ENCODE measurements at regions not wholly inside any gene's neighbourhood (a gene's known extent, or its start where the extent isn't known, plus 50 kb on each side); places are given as distances from the start of the nearest gene placed in this dataset.

GRCh38 chr10:31709476-31709875 lies 219.2 kb downstream of the ARHGAP12 start:
- no peak for DNase-seq (ENCODE audit: low read depth)

- DNase-seq (ENCODE audit: low read depth): no peak
Measured at GRCh38 chr10:31709028-31709427, 219.6 kb downstream of the ARHGAP12 start.

GRCh38 chr10:31708474-31708873 lies 220.2 kb downstream of the ARHGAP12 start:
- DNase-seq (ENCODE audit: low read depth): no peak

GRCh38 chr10:31708046-31708445 lies 220.6 kb downstream of the ARHGAP12 start:
- no peak for DNase-seq (ENCODE audit: low read depth)

- DNase-seq (ENCODE audit: low read depth): peak; percentile 67
Measured at GRCh38 chr10:31707093-31708039, 221.3 kb downstream of the ARHGAP12 start.

- DNase-seq (ENCODE audit: low read depth): no peak
Measured at GRCh38 chr10:31706464-31707092, 222.1 kb downstream of the ARHGAP12 start.

- DNase-seq (ENCODE audit: low read depth): no peak
Measured at GRCh38 chr10:31705136-31705535, 223.5 kb downstream of the ARHGAP12 start.

- DNase-seq (ENCODE audit: low read depth): no peak
Measured at GRCh38 chr10:31704195-31704594, 224.4 kb downstream of the ARHGAP12 start.

GRCh38 chr10:31702954-31703353 lies 225.7 kb downstream of the ARHGAP12 start:
- DNase-seq (ENCODE audit: low read depth): no peak

- no peak for DNase-seq (ENCODE audit: low read depth)
Measured at GRCh38 chr10:31702005-31702404, 226.6 kb downstream of the ARHGAP12 start.

GRCh38 chr10:31701546-31701945 lies 227.1 kb downstream of the ARHGAP12 start:
- no peak for DNase-seq (ENCODE audit: low read depth)

GRCh38 chr10:31700181-31700611 lies 228.4 kb downstream of the ARHGAP12 start:
- no peak for DNase-seq (ENCODE audit: low read depth)

GRCh38 chr10:31698181-31698830 lies 230.3 kb downstream of the ARHGAP12 start:
- DNase-seq (ENCODE audit: low read depth): peak; percentile 87

- peak; percentile 88 for DNase-seq (ENCODE audit: low read depth)
Measured at GRCh38 chr10:31697271-31698180, 231.1 kb downstream of the ARHGAP12 start.

GRCh38 chr10:31694929-31695837 lies 233.4 kb downstream of the ARHGAP12 start:
- peak; percentile 23 for DNase-seq (ENCODE audit: low read depth)

- no peak for DNase-seq (ENCODE audit: low read depth)
Measured at GRCh38 chr10:31694126-31694685, 234.4 kb downstream of the ARHGAP12 start.

- DNase-seq (ENCODE audit: low read depth): no peak
Measured at GRCh38 chr10:31693491-31693890, 235.1 kb downstream of the ARHGAP12 start.

- no peak for DNase-seq (ENCODE audit: low read depth)
Measured at GRCh38 chr10:31689233-31689632, 239.4 kb downstream of the ARHGAP12 start.

- DNase-seq (ENCODE audit: low read depth): no peak
Measured at GRCh38 chr10:31687663-31688482, 240.8 kb downstream of the ARHGAP12 start.
